ENCODE measurements at regions not wholly inside any gene's neighbourhood (a gene's known extent, or its start where the extent isn't known, plus 50 kb on each side); places are given as distances from the start of the nearest gene placed in this dataset.

GRCh38 chr15:55016225-55016624, 180.5 kb downstream of the RSL24D1 start:
- H3K27me3 ChIP-seq (ENCODE audit: control insufficient read depth in 1 of 2, insufficient read depth in 2 of 2, low read length in 2 of 2): no peaks in the 10 kb centered on the region; a peak in 1 of 5 replicates
- intact Hi-C loops (cut with micrococcal nuclease; ENCODE audit: unreplicated experiment) (no loop called here), in situ Hi-C loops (cut with HindIII; ENCODE audit: extremely low pct_ligation_motif_present, low pct_unique_long_range_greater_than_20kb) (no loop called here)
- no peak overlapping the region for H3K4me2 ChIP-seq (ENCODE audit: low read depth, low read length)
- ATAC-seq: no peak
- no peaks in the 10 kb centered on the region for H3K4me1 ChIP-seq (ENCODE audit: insufficient read depth, low read length)
- no peak overlapping the region for H2AFZ ChIP-seq (ENCODE audit: low read length)
- FAIRE-seq: no peak
- POLR2A ChIA-PET: no interaction called here
- BruUV-seq (replicated peaks): no TSS peak
- CTCF ChIA-PET (ENCODE audit: low intra/inter-chr PET ratio, low total read pairs): no interaction called here
- H3K79me2 ChIP-seq (ENCODE audit: insufficient read depth, low read length): no peaks in the 10 kb centered on the region
- TF ChIP-seq ZNF253 (CRISPR knock-in tag; IDR thresholded peaks at IDR 0.05; ENCODE audit: borderline replicate concordance) (no peak), ZSCAN31 (CRISPR knock-in tag; IDR thresholded peaks at IDR 0.05; ENCODE audit: low read depth) (no peak), NFKB2 (CRISPR knock-in tag; IDR thresholded peaks at IDR 0.05; ENCODE audit: borderline replicate concordance) (no peak), HMG20A (CRISPR knock-in tag; IDR thresholded peaks at IDR 0.05; ENCODE audit: borderline replicate concordance) (no peak), FOXA3 (CRISPR knock-in tag; IDR thresholded peaks at IDR 0.05) (no peak), TAF1 (CRISPR knock-in tag; IDR thresholded peaks at IDR 0.05) (no peak), EZH2 (conservative IDR thresholded peaks at IDR 0.05; ENCODE audit: low read depth, low read length) (no peak), ZNF501 (CRISPR knock-in tag; IDR thresholded peaks at IDR 0.05) (no peak), HNF4G (IDR thresholded peaks at IDR 0.05; ENCODE audit: borderline replicate concordance, low read depth, low read length) (no peak), HNF4G (CRISPR knock-in tag; IDR thresholded peaks at IDR 0.05; ENCODE audit: borderline replicate concordance, low read depth) (no peak), POGZ (CRISPR knock-in tag; IDR thresholded peaks at IDR 0.05) (no peak), PHF5A (CRISPR knock-in tag; IDR thresholded peaks at IDR 0.05; ENCODE audit: low read depth, unreplicated experiment) (no peak), NFE2L1 (CRISPR knock-in tag; IDR thresholded peaks at IDR 0.05; ENCODE audit: borderline replicate concordance) (no peak), ZNF441 (CRISPR knock-in tag; IDR thresholded peaks at IDR 0.05; ENCODE audit: borderline replicate concordance) (no peak), ZNF414 (CRISPR knock-in tag; IDR thresholded peaks at IDR 0.05) (no peak), HIVEP1 (CRISPR knock-in tag; IDR thresholded peaks at IDR 0.05) (no peak), SAP130 (CRISPR knock-in tag; IDR thresholded peaks at IDR 0.05; ENCODE audit: low read depth) (no peak), ZBTB44 (CRISPR knock-in tag; IDR thresholded peaks at IDR 0.05) (no peak)
- H3K36me3 ChIP-seq (replicated peaks in 1 of 2; ENCODE audit: control insufficient read depth in 1 of 2, insufficient read depth in 2 of 2, low read length in 2 of 2): no peaks in the 10 kb centered on the region
- H4K20me1 ChIP-seq (ENCODE audit: insufficient read depth, low read length): no peaks in the 10 kb centered on the region
- 8% methylated on average over 7 of the region's 7 CpGs for WGBS (ENCODE audit: low lambda C conversion rate)
- DNase-seq (ENCODE audit: low spot score): no peak
- H3K27ac ChIP-seq (ENCODE audit: extremely low read length, insufficient read depth, low read length): no peak overlapping the region
- H3K9me3 ChIP-seq (ENCODE audit: low read length): no peaks in the 10 kb centered on the region
- no peak overlapping the region for H3K4me3 ChIP-seq (replicated peaks in 1 of 3; ENCODE audit: insufficient read depth in 1 of 3, low read depth in 2 of 3, low read length in 3 of 3)
- H3K9ac ChIP-seq (ENCODE audit: insufficient read depth, low read depth, low read length): no peak overlapping the region

Measured in HepG2 (cell line).